H9 (cell line): ENCODE measurements at regions not wholly inside any gene's neighbourhood (a gene's known extent, or its start where the extent isn't known, plus 50 kb on each side); places are given as distances from the start of the nearest gene placed in this dataset.

Source experiments
- DNase-seq: peaks from one replicate; pipeline ENCODE4 v3.0.0-alpha.2; 2017
- H2AFZ ChIP-seq: one replicate; pipeline ENCODE4 v1.6.1; 2013; ENCODE audit warnings: mild to moderate bottlenecking, low read length, control low read depth, moderate library complexity
- H2AK5ac ChIP-seq: 2 replicates; pipeline ENCODE4 v1.6.1; 2013; ENCODE audit warnings: low read length, control low read depth, mixed read lengths; ENCODE audit not compliant: insufficient read length
- H2BK120ac ChIP-seq: one replicate; pipeline ENCODE4 v1.6.1; 2013; ENCODE audit warnings: low read depth, mild to moderate bottlenecking, low read length, control low read depth, inconsistent platforms; ENCODE audit not compliant: poor library complexity, severe bottlenecking
- H2BK12ac ChIP-seq: 2 replicates; pipeline ENCODE4 v1.6.1; 2013; ENCODE audit warnings: low read length, control low read depth, mixed read lengths, low read depth; ENCODE audit not compliant: insufficient read length
- H2BK15ac ChIP-seq: 2 replicates; pipeline ENCODE4 v1.6.1; 2013; ENCODE audit warnings: low read depth, low read length, control low read depth
- H2BK20ac ChIP-seq: one replicate; pipeline ENCODE4 v1.6.1; 2013; ENCODE audit warnings: low read depth, mild to moderate bottlenecking, low read length, control low read depth, inconsistent platforms; ENCODE audit not compliant: poor library complexity, severe bottlenecking
- H2BK5ac ChIP-seq: 2 replicates; pipeline ENCODE4 v1.6.1; 2013; ENCODE audit warnings: low read length, control low read depth, mixed read lengths; ENCODE audit not compliant: insufficient read length
- H3K14ac ChIP-seq: 2 replicates; pipeline ENCODE4 v1.6.1; 2013; ENCODE audit warnings: low read length, control low read depth; ENCODE audit not compliant: insufficient read depth
- H3K18ac ChIP-seq: 2 replicates; pipeline ENCODE4 v1.6.1; 2013; ENCODE audit warnings: low read depth, mild to moderate bottlenecking, mixed read lengths, low read length, control low read depth; ENCODE audit not compliant: insufficient read length
- H3K23ac ChIP-seq: 2 replicates; pipeline ENCODE4 v1.6.1; 2013; ENCODE audit warnings: low read length, control low read depth, mixed read lengths, low read depth; ENCODE audit not compliant: insufficient read length
- H3K23me2 ChIP-seq: 2 replicates; pipeline ENCODE4 v1.6.1; 2013; ENCODE audit warnings: low read depth, mild to moderate bottlenecking, mixed read lengths, low read length, control low read depth; ENCODE audit not compliant: insufficient read length, poor library complexity, severe bottlenecking
- H3K27ac ChIP-seq: 2 replicates; pipeline ENCODE4 v1.5.1; 2013; ENCODE audit warnings: low read length, control low read depth, mixed read lengths, low read depth; ENCODE audit not compliant: insufficient read length
- H3K27me3 ChIP-seq: 2 replicates; pipeline ENCODE4 v1.6.1; 2013; ENCODE audit warnings: low read length, control low read depth, inconsistent platforms; ENCODE audit not compliant: insufficient read depth
- H3K4ac ChIP-seq: 2 replicates; pipeline ENCODE4 v1.6.1; 2013; ENCODE audit warnings: low read depth, mild to moderate bottlenecking, control low read depth, inconsistent platforms, low read length, moderate library complexity
- H3K4me1 ChIP-seq: 2 replicates; pipeline ENCODE4 v1.6.1; 2013; ENCODE audit warnings: low read length, control low read depth, inconsistent platforms; ENCODE audit not compliant: insufficient read depth
- H3K4me2 ChIP-seq: 2 replicates; pipeline ENCODE4 v1.6.1; 2013; ENCODE audit warnings: low read length, control low read depth, mixed read lengths; ENCODE audit not compliant: insufficient read length, insufficient read depth
- H3K56ac ChIP-seq: 2 replicates; pipeline ENCODE4 v1.6.1; 2013; ENCODE audit warnings: low read depth, mild to moderate bottlenecking, mixed read lengths, low read length, control low read depth; ENCODE audit not compliant: insufficient read length
- H3K79me1 ChIP-seq: 2 replicates; pipeline ENCODE4 v1.6.1; 2013; ENCODE audit warnings: low read depth, mild to moderate bottlenecking, moderate library complexity, low read length, control low read depth, inconsistent platforms; ENCODE audit not compliant: insufficient read depth, poor library complexity, severe bottlenecking
- H3K79me2 ChIP-seq: 2 replicates; pipeline ENCODE4 v1.6.1; 2013; ENCODE audit warnings: low read length, control low read depth, inconsistent platforms; ENCODE audit not compliant: insufficient read depth
- H3K9ac ChIP-seq: 2 replicates; pipeline ENCODE4 v1.6.1; 2013; ENCODE audit warnings: low read length, control low read depth, mixed read lengths; ENCODE audit not compliant: insufficient read length; ENCODE audit errors: extremely low read depth
- H3K9me3 ChIP-seq: one replicate; pipeline ENCODE4 v1.6.1; 2013; ENCODE audit warnings: low read depth, low read length, inconsistent platforms; ENCODE audit not compliant: control insufficient read depth
- H3T11ph ChIP-seq: one replicate; pipeline ENCODE4 v1.6.1; 2013; ENCODE audit warnings: mild to moderate bottlenecking, low read length, control low read depth, inconsistent platforms
- H4K20me1 ChIP-seq: one replicate; pipeline ENCODE4 v1.6.1; 2013; ENCODE audit not compliant: control insufficient read depth, insufficient read length, insufficient read depth
- H4K5ac ChIP-seq: 2 replicates; pipeline ENCODE4 v1.6.1; 2013; ENCODE audit warnings: low read depth, mild to moderate bottlenecking, mixed read lengths, low read length, control low read depth; ENCODE audit not compliant: insufficient read length
- H4K8ac ChIP-seq: replicated peaks from 2 replicates; pipeline ENCODE4 v1.6.1; 2013; ENCODE audit warnings: low read length, control low read depth, mixed read lengths, low read depth; ENCODE audit not compliant: insufficient read length
- H4K91ac ChIP-seq: 2 replicates; pipeline ENCODE4 v1.6.1; 2013; ENCODE audit warnings: low read depth, mild to moderate bottlenecking, moderate library complexity, mixed read lengths, low read length, control low read depth; ENCODE audit not compliant: insufficient read length
- H3K27ac Mint-ChIP-seq, 3 experiments: 2 replicates in 2 of 3; 3 replicates in 1 of 3; pipeline ENCODE4 v1.8.0; 2020 to 2021; ENCODE audit warnings: mixed read lengths in 3 of 3, mild to moderate bottlenecking in 1 of 3, moderate library complexity in 1 of 3
- H3K27me3 Mint-ChIP-seq: 2 replicates; pipeline ENCODE4 v1.8.0; 2021; ENCODE audit warnings: low read depth, mild to moderate bottlenecking, moderate library complexity, mixed read lengths
- H3K36me3 Mint-ChIP-seq, 3 experiments: 2 replicates in 2 of 3; 3 replicates in 1 of 3; pipeline ENCODE4 v1.8.0; 2020 to 2021; ENCODE audit warnings: low read depth in 3 of 3, mixed read lengths in 3 of 3; ENCODE audit not compliant: insufficient read depth in 1 of 3
- H3K4me1 Mint-ChIP-seq, 2 experiments: 2 replicates each; pipeline ENCODE4 v1.8.0; 2020; ENCODE audit warnings: mixed read lengths in 2 of 2
- H3K4me3 Mint-ChIP-seq, 2 experiments: 2 replicates in 1 of 2; 3 replicates in 1 of 2; pipeline ENCODE4 v1.8.0; 2020 to 2021; ENCODE audit warnings: mild to moderate bottlenecking in 2 of 2, mixed read lengths in 2 of 2, moderate library complexity in 1 of 2
- H3K9me3 Mint-ChIP-seq, 2 experiments: 2 replicates in 1 of 2; 3 replicates in 1 of 2; pipeline ENCODE4 v1.8.0; 2020; ENCODE audit warnings: mild to moderate bottlenecking in 2 of 2, mixed read lengths in 2 of 2, moderate library complexity in 1 of 2
- CTCF ChIP-seq: fragments of 200-600 bp; sonication (generic); conservative IDR thresholded peaks from 3 replicates; pipeline ENCODE4 v1.8.0; 2021; ENCODE audit warnings: antibody characterized with exemption, mild to moderate bottlenecking
- WGBS: extraction: QIAGEN DNeasy Blood & Tissue Kit; methylation state at CpG from one replicate; pipeline ENCODE4 v1.1.7; 2013; ENCODE audit warnings: missing lambda C conversion rate, low lambda C conversion rate, mixed read lengths; ENCODE audit not compliant: insufficient read length; ENCODE audit errors: extremely low coverage; 5-methylcytosine and 5-hydroxymethylcytosine counted together

GRCh38 chr5:173466227-173466626, 138.0 kb upstream of the STC2 start:
- Histone ChIP-seq H3K18ac (no peak overlapping the region), H4K20me1 (no peaks in the 10 kb centered on the region), H3K79me2 (no peaks in the 10 kb centered on the region), H2BK120ac (no peak overlapping the region), H3K27me3 (no peaks in the 10 kb centered on the region), H3K9me3 (peaks cover 20% of the 10 kb centered on the region), H4K91ac (no peak overlapping the region), H3K9ac (no peak overlapping the region), H3K56ac (no peak overlapping the region), H2BK20ac (no peak overlapping the region), H3K23me2 (no peaks in the 10 kb centered on the region), H3K23ac (no peak overlapping the region), H2AK5ac (no peak overlapping the region), H4K5ac (no peak overlapping the region), H2BK12ac (no peak overlapping the region), H3K79me1 (no peaks in the 10 kb centered on the region), H2AFZ (no peak overlapping the region), H3K27ac (no peak overlapping the region), H2BK5ac (no peak overlapping the region), H4K8ac (no peak overlapping the region), H2BK15ac (no peak overlapping the region), H3K4me1 (no peaks in the 10 kb centered on the region), H3K4ac (no peak overlapping the region), H3K14ac (no peak overlapping the region), H3T11ph (no peak overlapping the region), H3K4me2 (no peak overlapping the region)
- peaks cover 0 to 4% of the 10 kb centered on the region in 2 experiments; a peak in 1 of 4 replicates for H3K4me1 Mint-ChIP-seq
- H3K27me3 Mint-ChIP-seq, result peaks cover 27% of the 10 kb centered on the region
- H3K36me3 Mint-ChIP-seq, result peaks cover 0 to 21% (median 3%) of the 10 kb centered on the region in 3 experiments; a peak in 2 of 7 replicates
- TF ChIP-seq CTCF, result no peak
- DNase-seq, result no peak
- H3K27ac Mint-ChIP-seq, result no peak overlapping the region
- H3K9me3 Mint-ChIP-seq, result peaks cover 22 to 28% of the 10 kb centered on the region in 2 experiments
- no peak overlapping the region for H3K4me3 Mint-ChIP-seq
- WGBS, result no CpG with 5 or more reads among the region's 1 CpG
